HCT116 (cell line): ENCODE measurements at regions not wholly inside any gene's neighbourhood (a gene's known extent, or its start where the extent isn't known, plus 50 kb on each side); places are given as distances from the start of the nearest gene placed in this dataset.

Experiments
- ATAC-seq: fragments of 200-7000 bp; cut with Tn5 transposase; 2 replicates; pipeline ENCODE4 v1.9.1; 2020; ENCODE audit warnings: mild to moderate bottlenecking, moderate library complexity
- BruUV-seq: library from RNA; stranded (reverse); fragments of 400-500 nt; replicated peaks from 2 replicates; lab custom pipeline; 2021; lab: Mats Ljungman, UMichigan
- CTCF ChIA-PET: fragments of 300-600 bp; sonication (Branson Sonifier 250); formaldehyde crosslinking; loops from one replicate; lab custom pipeline; 2021; ENCODE audit warnings: antibody characterized with exemption; lab: Charles Lee
- POLR2A ChIA-PET: fragments of 300-600, 350-600 bp; sonication (Branson Sonifier 250); formaldehyde crosslinking; loops from one replicate; lab custom pipeline; 2021; ENCODE audit warnings: antibody characterized with exemption; lab: Charles Lee
- RAD21 ChIA-PET, 2 experiments: fragments of 300-600 bp; sonication (Branson Sonifier 250); formaldehyde crosslinking; loops; one replicate each; lab custom pipeline; 2023; ENCODE audit warnings: low total read pairs in 2 of 2; ENCODE audit not compliant: uncharacterized antibody in 2 of 2, unreplicated experiment in 2 of 2, low non-redundant PET in 1 of 2; lab: Charles Lee
- DNase-seq: peaks from one replicate; pipeline ENCODE4 v3.0.0-alpha.2; 2010; ENCODE audit warnings: low read depth, low spot score
- H2AFZ ChIP-seq: fragments of 200-600 bp; shearing (Covaris generic), sonication (generic); 2 replicates; pipeline ENCODE4 v1.6.1; 2017; ENCODE audit warnings: low read depth, mixed run types, mixed read lengths, antibody characterized with exemption, low read length; ENCODE audit not compliant: poor library complexity, severe bottlenecking
- H3K27ac ChIP-seq: 2 replicates; pipeline ENCODE4 v1.5.1; 2012; ENCODE audit warnings: low read depth, low read length
- H3K27me3 ChIP-seq: fragments of 200-600 bp; sonication (generic); 2 replicates; pipeline ENCODE4 v1.6.1; 2016; ENCODE audit warnings: mixed run types, low read length, mixed read lengths; ENCODE audit not compliant: insufficient read depth
- H3K36me3 ChIP-seq, 2 experiments: fragments of 200-500 bp in 1 of 2; fragments of 200-600 bp in 1 of 2; sonication (Bioruptor generic) in 1 of 2; sonication (generic) in 1 of 2; 2 replicates each; pipeline versions ENCODE4 v1.5.1 to v1.6.1; 2014 to 2016; ENCODE audit warnings: low read length in 2 of 2, inconsistent platforms in 1 of 2, mixed read lengths in 1 of 2, mixed run types in 1 of 2; ENCODE audit not compliant: insufficient read depth in 2 of 2, control insufficient read depth in 1 of 2
- H3K4me1 ChIP-seq, 2 experiments: fragments of 200-600 bp in 1 of 2; sonication (generic) in 1 of 2; 2 replicates each; pipeline versions ENCODE4 v1.5.1 to v1.6.1; 2012 to 2017; ENCODE audit warnings: low read length in 2 of 2, inconsistent platforms in 1 of 2, mild to moderate bottlenecking in 1 of 2, mixed read lengths in 1 of 2, mixed run types in 1 of 2, moderate library complexity in 1 of 2; ENCODE audit not compliant: insufficient read depth in 2 of 2, control insufficient read depth in 1 of 2
- H3K4me2 ChIP-seq: fragments of 200-600 bp; sonication (generic); 2 replicates; pipeline ENCODE4 v1.6.1; 2017; ENCODE audit warnings: mixed run types, low read length, mixed read lengths
- H3K4me3 ChIP-seq, 2 experiments: fragments of 200-600 bp in 1 of 2; sonication (generic) in 1 of 2; replicated peaks in 1 of 2; 2 replicates each; pipeline ENCODE4 v1.5.1; 2011 to 2016; ENCODE audit warnings: low read length in 2 of 2, control low read depth in 1 of 2, low read depth in 1 of 2, mild to moderate bottlenecking in 1 of 2, mixed read lengths in 1 of 2, mixed run types in 1 of 2
- H3K79me2 ChIP-seq: fragments of 200-600 bp; sonication (generic); 2 replicates; pipeline ENCODE4 v1.6.1; 2017; ENCODE audit warnings: mild to moderate bottlenecking, mixed run types, low read length, moderate library complexity, mixed read lengths; ENCODE audit not compliant: insufficient read depth
- H3K9ac ChIP-seq: fragments of 200-600 bp; sonication (generic); 2 replicates; pipeline ENCODE4 v1.6.1; 2016; ENCODE audit warnings: low read length, mixed read lengths
- H3K9me2 ChIP-seq: fragments of 200-600 bp; sonication (generic), shearing (Covaris generic); 2 replicates; pipeline ENCODE4 v1.6.1; 2017; ENCODE audit warnings: mixed run types, mild to moderate bottlenecking, moderate library complexity; ENCODE audit not compliant: insufficient read depth
- H3K9me3 ChIP-seq, 2 experiments: fragments of 200-500 bp in 1 of 2; fragments of 200-600 bp in 1 of 2; sonication (Bioruptor generic) in 1 of 2; sonication (generic) in 1 of 2; 2 replicates each; pipeline ENCODE4 v1.6.1; 2014 to 2017; ENCODE audit warnings: low read length in 2 of 2, mixed read lengths in 2 of 2, inconsistent platforms in 1 of 2, low read depth in 1 of 2, mild to moderate bottlenecking in 1 of 2, mixed run types in 1 of 2, moderate library complexity in 1 of 2; ENCODE audit not compliant: control insufficient read depth in 1 of 2, insufficient read depth in 1 of 2
- H4K20me1 ChIP-seq: fragments of 200-600 bp; sonication (generic), shearing (Covaris generic); 2 replicates; pipeline ENCODE4 v1.6.1; 2017; ENCODE audit warnings: mixed run types, mild to moderate bottlenecking, moderate library complexity; ENCODE audit not compliant: insufficient read depth
- ATF3 ChIP-seq: IDR thresholded peaks from 2 replicates; pipeline ENCODE4 v1.6.1; 2012
- CBX3 ChIP-seq: IDR thresholded peaks from 2 replicates; pipeline ENCODE4 v1.6.1; 2012; ENCODE audit warnings: low read depth
- CEBPB ChIP-seq: IDR thresholded peaks from 2 replicates; pipeline ENCODE4 v1.6.1; 2012; ENCODE audit warnings: low read depth
- CTCF ChIP-seq, 3 experiments: fragments of 200-600 bp in 1 of 3; sonication (generic) in 1 of 3; IDR thresholded peaks in 2 of 3; conservative IDR thresholded peaks in 1 of 3; 2 replicates each; pipeline ENCODE4 v1.5.1; 2012 to 2017; ENCODE audit warnings: low read depth in 2 of 3, low read length in 2 of 3, antibody characterized with exemption in 1 of 3, borderline replicate concordance in 1 of 3, control low read depth in 1 of 3, mild to moderate bottlenecking in 1 of 3, mixed read lengths in 1 of 3, mixed run types in 1 of 3, moderate library complexity in 1 of 3; ENCODE audit not compliant: insufficient read depth in 1 of 3
- EGR1 ChIP-seq: IDR thresholded peaks from 2 replicates; pipeline ENCODE4 v1.6.1; 2012; ENCODE audit warnings: low read depth
- EZH2 ChIP-seq: fragments of 200-600 bp; sonication (generic); IDR thresholded peaks from 2 replicates; pipeline ENCODE4 v1.6.1; 2017; ENCODE audit warnings: antibody characterized with exemption, mixed run types
- JUND ChIP-seq: IDR thresholded peaks from 2 replicates; pipeline ENCODE4 v1.6.1; 2012
- POLR2A ChIP-seq: IDR thresholded peaks from 2 replicates; pipeline ENCODE4 v1.7.0; 2011; ENCODE audit warnings: borderline replicate concordance; ENCODE audit not compliant: insufficient read depth, insufficient read length; ENCODE audit errors: extremely low read depth
- RAD21 ChIP-seq: IDR thresholded peaks from 2 replicates; pipeline ENCODE4 v1.6.1; 2012; ENCODE audit warnings: low read depth, mild to moderate bottlenecking
- REST ChIP-seq: IDR thresholded peaks from 2 replicates; pipeline ENCODE4 v1.6.1; 2012; ENCODE audit warnings: low read depth
- SIN3A ChIP-seq: IDR thresholded peaks from 2 replicates; pipeline ENCODE4 v1.6.1; 2012; ENCODE audit warnings: low read depth
- SP1 ChIP-seq: IDR thresholded peaks from 2 replicates; pipeline ENCODE4 v1.6.1; 2012; ENCODE audit warnings: low read depth
- SRF ChIP-seq: IDR thresholded peaks from 2 replicates; pipeline ENCODE4 v1.6.1; 2012; ENCODE audit warnings: low read depth
- YY1 ChIP-seq: IDR thresholded peaks from 2 replicates; pipeline ENCODE4 v1.6.1; 2011; ENCODE audit warnings: low read length, low read depth, moderate library complexity, mild to moderate bottlenecking; ENCODE audit not compliant: insufficient replicate concordance; ENCODE audit errors: extremely low read depth
- ZNF274 ChIP-seq: fragments of 200-500 bp; sonication (Bioruptor generic); IDR thresholded peaks from 2 replicates; pipeline ENCODE4 v1.6.1; 2014; ENCODE audit warnings: mild to moderate bottlenecking, low read depth, low read length, inconsistent platforms
- intact Hi-C: fragments of 100-400 bp; cut with micrococcal nuclease; formaldehyde crosslinking; loops from 2 replicates; pipeline ENCODE4 v1.10.0; 2022
- TF ChIP-seq, protein P1 (sequence below): IDR thresholded peaks from 2 replicates; pipeline ENCODE4 v1.6.1; 2012

GRCh38 chrX:45264865-45265264 is 64.2 kb upstream of the DIPK2B start:
- H3K9me2 ChIP-seq = no peaks in the 10 kb centered on the region
- H3K27ac ChIP-seq = no peak overlapping the region
- H3K79me2 ChIP-seq = no peaks in the 10 kb centered on the region
- ATAC-seq = no peak
- H3K27me3 ChIP-seq = no peaks in the 10 kb centered on the region
- CTCF ChIA-PET = no interaction called here
- H2AFZ ChIP-seq = no peak overlapping the region
- no TSS peak for BruUV-seq
- intact Hi-C loops = no loop called here
- H3K9me3 ChIP-seq = no peaks in the 10 kb centered on the region
- no peaks in the 10 kb centered on the region for H3K4me1 ChIP-seq
- no peak for DNase-seq
- H4K20me1 ChIP-seq = no peaks in the 10 kb centered on the region
- no peak for TF ChIP-seq SRF
- H3K4me2 ChIP-seq = no peak overlapping the region
- POLR2A ChIA-PET = no interaction called here
- no peak overlapping the region for H3K9ac ChIP-seq
- RAD21 ChIA-PET = no interaction called here
- H3K36me3 ChIP-seq = no peaks in the 10 kb centered on the region
- no peak overlapping the region for H3K4me3 ChIP-seq

DNA sequence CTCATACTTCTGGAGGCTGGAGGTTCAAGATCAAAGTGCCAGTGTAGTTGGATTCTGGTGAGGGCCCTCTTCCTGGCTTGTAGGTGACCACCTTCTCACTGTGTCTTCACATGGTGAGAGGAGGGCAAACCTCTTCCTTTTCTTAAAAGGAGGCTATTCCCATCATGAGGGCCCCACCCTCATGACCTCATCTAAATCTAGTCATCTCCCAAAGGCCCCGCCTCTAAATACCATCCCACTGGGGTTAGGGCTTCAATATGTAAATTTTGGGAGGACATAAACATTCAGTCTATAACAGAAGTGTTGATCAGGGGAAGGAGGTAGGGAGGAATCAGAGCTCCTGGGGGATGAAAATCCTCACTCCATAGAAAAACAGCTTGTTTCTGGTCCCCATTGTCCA is 60.8 kb upstream of the DIPK2B start:
- H3K27ac ChIP-seq = no peak overlapping the region
- DNase-seq = no peak
- intact Hi-C loops = no loop called here
- POLR2A ChIA-PET = no interaction called here
- H3K4me3 ChIP-seq = no peak overlapping the region
- TF ChIP-seq, protein P1, sequence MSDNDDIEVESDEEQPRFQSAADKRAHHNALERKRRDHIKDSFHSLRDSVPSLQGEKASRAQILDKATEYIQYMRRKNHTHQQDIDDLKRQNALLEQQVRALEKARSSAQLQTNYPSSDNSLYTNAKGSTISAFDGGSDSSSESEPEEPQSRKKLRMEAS = no peak
- TF ChIP-seq ZNF274 (no peak), YY1 (no peak), SRF (no peak), ATF3 (no peak), REST (no peak), RAD21 (no peak), POLR2A (no peak), CTCF (IDR thresholded peaks at IDR 0.05 in 2 of 3, conservative IDR thresholded peaks at IDR 0.05 in 1 of 3; ENCODE audit: borderline replicate concordance in 1 of 3, insufficient read depth in 1 of 3, low read depth in 2 of 3, low read length in 2 of 3) (no peak), JUND (no peak), SIN3A (no peak), CEBPB (no peak), EZH2 (no peak), CBX3 (no peak), SP1 (no peak), EGR1 (no peak)
- H3K4me1 ChIP-seq = no peaks in the 10 kb centered on the region
- H3K79me2 ChIP-seq = no peaks in the 10 kb centered on the region
- no TSS peak for BruUV-seq
- RAD21 ChIA-PET = no interaction called here
- no peaks in the 10 kb centered on the region for H4K20me1 ChIP-seq
- H3K9me2 ChIP-seq = no peaks in the 10 kb centered on the region
- no peak overlapping the region for H3K9ac ChIP-seq
- no peak overlapping the region for H3K4me2 ChIP-seq
- H3K9me3 ChIP-seq = no peaks in the 10 kb centered on the region
- CTCF ChIA-PET = no interaction called here
- ATAC-seq = no peak
- H3K27me3 ChIP-seq = no peaks in the 10 kb centered on the region
- no peaks in the 10 kb centered on the region for H3K36me3 ChIP-seq
- no peak overlapping the region for H2AFZ ChIP-seq
